ENCODE measurements at regions not wholly inside any gene's neighbourhood (a gene's known extent, or its start where the extent isn't known, plus 50 kb on each side); places are given as distances from the start of the nearest gene placed in this dataset.
"Not testable (repeated sequence)": the region's sequence is repeated elsewhere in the genome, so short reads cannot be mapped to it uniquely, and the experiment has no call there.

- Histone ChIP-seq H3K4me1 (ENCODE audit: control insufficient read depth in 2 of 3, insufficient read depth in 2 of 3, low read depth in 1 of 3, low read length in 3 of 3) (peaks cover 0 to 5% (median 3%) of the 10 kb centered on the region in 3 donors), H3K36me3 (ENCODE audit: control insufficient read depth in 2 of 3, insufficient read depth in 3 of 3, low read length in 3 of 3) (no peaks in the 10 kb centered on the region), H3K27ac (ENCODE audit: low read depth in 2 of 2, low read length in 2 of 2) (no peak overlapping the region), H3K9ac (ENCODE audit: low read length in 3 of 3) (no peak overlapping the region), H3K27me3 (ENCODE audit: control insufficient read depth, insufficient read depth, low read length) (no peaks in the 10 kb centered on the region), H3K9me3 (ENCODE audit: control insufficient read depth in 2 of 3, insufficient read depth in 1 of 3, low read length in 3 of 3) (no peaks in the 10 kb centered on the region), H3K4me3 (ENCODE audit: low read length in 3 of 3) (no peak overlapping the region)
- TF ChIP-seq CTCF (IDR thresholded peaks at IDR 0.05; ENCODE audit: borderline replicate concordance, extremely low read depth, insufficient read depth) = no peak
- DNase-seq (no peak), FAIRE-seq (no peak)
- intact Hi-C loops (cut with DNase I) = no loop called here
These were observed 56.9 kb upstream of the SHB start for GRCh38 chr9:38125889-38126288.

GRCh38 chr9:38123359-38123758 lies 54.3 kb upstream of the SHB start:
- H3K27me3 ChIP-seq (ENCODE audit: control insufficient read depth, insufficient read depth, low read length); H3K4me1 ChIP-seq (ENCODE audit: control insufficient read depth in 2 of 3, insufficient read depth in 2 of 3, low read depth in 1 of 3, low read length in 3 of 3); H3K9me3 ChIP-seq (ENCODE audit: control insufficient read depth in 2 of 3, insufficient read depth in 1 of 3, low read length in 3 of 3); H3K27ac ChIP-seq (ENCODE audit: low read depth in 2 of 2, low read length in 2 of 2); H3K4me3 ChIP-seq (ENCODE audit: low read length in 3 of 3); H3K36me3 ChIP-seq (ENCODE audit: control insufficient read depth in 2 of 3, insufficient read depth in 3 of 3, low read length in 3 of 3); FAIRE-seq; DNase-seq; H3K9ac ChIP-seq (ENCODE audit: low read length in 3 of 3); intact Hi-C loops (cut with DNase I): not testable (repeated sequence)

- intact Hi-C loops (cut with DNase I) = no loop called here
- no peak for FAIRE-seq
- H3K9ac ChIP-seq (ENCODE audit: low read length in 3 of 3) = no peak overlapping the region
These were observed 51.9 kb upstream of the SHB start for GRCh38 chr9:38120961-38121360.

GRCh38 chr9:38119560-38120236 lies 50.7 kb upstream of the SHB start:
- H3K9me3 ChIP-seq (ENCODE audit: control insufficient read depth in 2 of 3, insufficient read depth in 1 of 3, low read length in 3 of 3) = no peaks in the 10 kb centered on the region
- H3K4me3 ChIP-seq (ENCODE audit: low read length in 3 of 3) = no peak overlapping the region
- no peaks in the 10 kb centered on the region for H3K36me3 ChIP-seq (ENCODE audit: control insufficient read depth in 2 of 3, insufficient read depth in 3 of 3, low read length in 3 of 3)
- intact Hi-C loops (cut with DNase I) = no loop called here
- no peak overlapping the region for H3K27ac ChIP-seq (ENCODE audit: low read depth in 2 of 2, low read length in 2 of 2)
- DNase-seq (no peak), FAIRE-seq (no peak)
- no peak for TF ChIP-seq CTCF (IDR thresholded peaks at IDR 0.05; ENCODE audit: borderline replicate concordance, extremely low read depth, insufficient read depth)
- H3K4me1 ChIP-seq (ENCODE audit: control insufficient read depth in 2 of 3, insufficient read depth in 2 of 3, low read depth in 1 of 3, low read length in 3 of 3) = no peaks in the 10 kb centered on the region
- H3K9ac ChIP-seq (ENCODE audit: low read length in 3 of 3) = no peak overlapping the region
- no peaks in the 10 kb centered on the region for H3K27me3 ChIP-seq (ENCODE audit: control insufficient read depth, insufficient read depth, low read length)

More at GRCh38 chr9:38120961-38121360, 51.9 kb upstream of the SHB start:
- no peak for DNase-seq
- TF ChIP-seq CTCF (IDR thresholded peaks at IDR 0.05; ENCODE audit: borderline replicate concordance, extremely low read depth, insufficient read depth) = no peak
- Histone ChIP-seq H3K4me3 (ENCODE audit: low read length in 3 of 3) (no peak overlapping the region), H3K9me3 (ENCODE audit: control insufficient read depth in 2 of 3, insufficient read depth in 1 of 3, low read length in 3 of 3) (no peaks in the 10 kb centered on the region), H3K27me3 (ENCODE audit: control insufficient read depth, insufficient read depth, low read length) (no peaks in the 10 kb centered on the region), H3K4me1 (ENCODE audit: control insufficient read depth in 2 of 3, insufficient read depth in 2 of 3, low read depth in 1 of 3, low read length in 3 of 3) (no peaks in the 10 kb centered on the region), H3K36me3 (ENCODE audit: control insufficient read depth in 2 of 3, insufficient read depth in 3 of 3, low read length in 3 of 3) (no peaks in the 10 kb centered on the region), H3K27ac (ENCODE audit: low read depth in 2 of 2, low read length in 2 of 2) (no peak overlapping the region)
